GM18907 (cell line): ENCODE measurements at regions not wholly inside any gene's neighbourhood (a gene's known extent, or its start where the extent isn't known, plus 50 kb on each side); places are given as distances from the start of the nearest gene placed in this dataset.
"Not testable (repeated sequence)": the region's sequence is repeated elsewhere in the genome, so short reads cannot be mapped to it uniquely, and the experiment has no call there.

Experiments used
- ATAC-seq: cut with Tn5 transposase; IDR thresholded peaks from one replicate; pipeline ENCODE4 v1.9.1; 2021; ENCODE audit warnings: mild to moderate bottlenecking, moderate library complexity; ENCODE audit not compliant: unreplicated experiment

- no peak for ATAC-seq
Observed at GRCh38 chr4:156335721-156336120, 382.1 kb upstream of the CTSO start.

- no peak for ATAC-seq
Observed at GRCh38 chr4:156330436-156331031, 376.9 kb upstream of the CTSO start.

GRCh38 chr4:156329779-156330178 lies 376.1 kb upstream of the CTSO start:
- ATAC-seq = no peak

- ATAC-seq = no peak
Observed at GRCh38 chr4:156328882-156329281, 375.2 kb upstream of the CTSO start.

DNA sequence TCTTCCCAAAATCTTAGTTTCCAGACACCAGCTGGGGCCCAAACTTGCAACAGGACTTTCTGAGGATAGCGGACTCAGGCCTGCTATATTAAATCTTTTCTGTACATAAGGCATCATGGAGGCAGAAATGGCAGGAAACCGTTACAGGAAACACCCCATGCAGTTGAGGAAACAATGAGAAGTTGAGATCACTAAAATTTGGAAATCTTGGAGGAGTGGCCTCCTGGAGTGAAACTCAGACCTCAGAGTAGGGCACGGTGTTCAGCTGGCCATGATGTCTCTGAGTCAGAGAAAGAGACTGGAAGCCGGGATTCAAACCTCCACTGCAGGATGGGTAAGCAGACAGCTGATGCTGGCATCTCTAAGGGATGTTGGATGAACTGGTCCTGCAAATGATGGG lies 372.6 kb upstream of the CTSO start:
- ATAC-seq = no peak

DNA sequence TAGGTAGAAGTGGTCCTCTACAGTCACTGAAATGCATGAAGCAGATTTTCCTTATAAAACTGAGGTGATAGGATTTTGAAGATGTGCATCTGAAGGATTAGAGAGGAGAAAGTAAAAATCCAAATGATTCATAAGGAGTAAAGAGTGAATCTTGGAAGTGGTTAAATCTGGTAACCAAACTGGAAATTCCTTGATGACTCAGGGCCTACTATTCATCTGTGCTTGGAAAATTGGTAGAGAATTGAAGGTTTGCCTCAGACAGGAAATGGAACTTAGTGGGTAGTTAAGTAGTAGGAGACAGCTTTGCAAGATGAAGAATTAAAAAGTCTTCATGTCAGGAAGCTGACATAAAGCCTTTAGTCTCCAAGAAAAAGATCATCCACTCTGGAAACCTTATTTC lies 368.9 kb upstream of the CTSO start:
- no peak for ATAC-seq

DNA sequence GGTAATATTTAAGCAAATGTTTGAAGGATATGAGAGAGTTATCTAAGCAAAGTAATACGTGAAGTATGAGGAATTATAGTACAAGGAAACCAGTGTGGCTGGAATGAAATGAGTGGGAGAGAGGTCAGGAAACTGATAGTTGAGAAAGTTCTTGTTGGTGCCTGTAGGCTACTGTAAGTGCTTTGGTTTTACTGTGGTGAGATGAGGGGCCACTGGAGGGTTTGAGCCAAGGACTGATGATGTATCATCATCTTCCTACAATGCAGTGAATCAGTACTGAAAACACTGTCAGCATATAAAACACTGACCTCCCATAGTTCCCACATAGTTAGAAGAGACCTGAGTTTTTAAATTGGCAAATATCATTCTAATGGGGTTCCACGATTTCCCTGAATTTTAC lies 367.5 kb upstream of the CTSO start:
- no peak for ATAC-seq

DNA sequence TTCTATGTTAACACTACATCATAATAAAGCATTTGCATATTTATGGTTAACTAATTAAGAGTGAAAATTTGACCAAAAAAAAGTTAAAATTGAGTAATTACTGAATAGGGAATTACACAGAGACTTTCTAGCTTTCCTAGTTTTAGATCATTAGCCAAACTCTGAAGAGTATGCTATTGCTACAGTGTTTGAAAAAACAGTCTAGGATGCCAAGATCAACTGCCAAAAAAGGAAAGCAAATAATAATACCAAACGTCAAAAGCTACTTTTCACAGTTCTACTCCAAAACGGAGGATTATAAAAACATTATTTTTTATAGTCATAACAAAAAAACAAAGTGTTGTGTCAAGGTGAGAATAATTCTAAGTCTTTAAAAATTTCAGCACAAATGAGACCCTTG lies 359.8 kb upstream of the CTSO start:
- ATAC-seq = no peak

DNA sequence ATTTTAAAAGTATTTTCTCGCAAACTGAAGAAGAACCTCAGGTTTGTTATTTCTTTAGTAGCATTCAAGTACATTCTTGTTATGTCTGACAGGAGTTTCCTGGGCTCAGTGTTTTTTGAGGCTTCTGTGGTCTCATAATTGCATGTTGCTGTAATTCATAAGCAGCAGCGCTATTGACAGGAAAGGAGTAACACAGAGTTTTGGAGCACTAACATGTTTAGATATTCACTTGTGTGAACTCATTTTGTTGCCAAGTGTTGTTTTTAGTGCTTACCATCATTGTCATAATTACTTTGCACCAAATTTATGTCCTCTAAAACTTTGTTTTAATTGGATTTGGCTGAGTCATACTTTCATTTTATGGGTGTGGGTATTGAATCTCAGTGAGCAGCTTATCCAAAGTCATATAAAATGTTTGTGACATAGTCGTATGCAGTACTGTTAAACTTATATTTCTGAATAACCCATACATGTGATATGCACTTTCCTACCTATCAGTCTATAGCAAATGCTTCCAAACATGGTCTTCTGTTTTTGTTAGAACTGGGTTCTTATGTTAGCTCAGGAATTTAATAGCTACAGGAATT lies 358.7 kb upstream of the CTSO start:
- ATAC-seq = no peak

DNA sequence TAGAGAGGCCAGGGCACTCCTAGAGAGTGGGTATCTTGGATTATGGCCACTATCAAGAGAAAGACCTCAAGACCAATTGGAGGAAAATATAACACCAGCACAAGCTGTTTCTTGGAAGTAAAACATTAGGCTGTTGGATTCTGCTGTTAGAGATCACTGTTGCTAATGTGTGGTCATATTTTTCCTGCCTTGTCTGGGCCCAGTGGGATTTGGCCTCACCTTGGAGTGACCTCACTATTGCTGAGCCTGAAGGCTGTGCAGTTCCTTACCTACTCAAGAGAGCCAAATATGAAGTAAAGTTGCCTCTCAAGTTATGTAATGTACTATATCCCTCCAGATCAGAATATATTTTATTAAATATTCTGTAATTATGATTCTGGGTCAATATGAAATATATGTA lies 355.4 kb upstream of the CTSO start:
- no peak for ATAC-seq

GRCh38 chr4:156303708-156304107 lies 350.0 kb upstream of the CTSO start:
- no peak for ATAC-seq

- ATAC-seq = no peak
Observed at GRCh38 chr4:156298230-156298629, 344.6 kb upstream of the CTSO start.

GRCh38 chr4:156295676-156296195 lies 342.1 kb upstream of the CTSO start:
- ATAC-seq = no peak

DNA sequence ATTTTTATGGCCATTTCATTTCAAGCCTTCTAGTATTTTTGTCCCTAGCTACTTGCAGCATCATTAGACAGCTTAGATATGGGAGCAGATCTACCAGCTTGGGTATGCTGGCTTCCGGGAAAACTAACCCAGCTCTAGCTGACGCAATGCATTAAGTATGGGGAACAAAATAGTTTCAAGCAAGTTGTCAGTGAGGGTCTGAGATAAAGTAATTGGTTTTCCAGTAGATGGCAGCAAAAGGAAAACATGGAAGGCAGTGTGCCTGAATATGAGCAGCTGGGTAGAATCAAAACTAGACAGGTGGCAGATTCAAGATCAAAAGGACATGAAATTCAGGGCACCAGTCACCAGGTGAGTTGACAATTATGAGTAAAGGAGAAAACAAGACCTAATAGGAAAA lies 340.9 kb upstream of the CTSO start:
- ATAC-seq = no peak

- no peak for ATAC-seq
Observed at GRCh38 chr4:156293657-156294297, 340.1 kb upstream of the CTSO start.

- no peak for ATAC-seq
Observed at GRCh38 chr4:156291317-156291716, 337.7 kb upstream of the CTSO start.

GRCh38 chr4:156290811-156291210 lies 337.1 kb upstream of the CTSO start:
- no peak for ATAC-seq

DNA sequence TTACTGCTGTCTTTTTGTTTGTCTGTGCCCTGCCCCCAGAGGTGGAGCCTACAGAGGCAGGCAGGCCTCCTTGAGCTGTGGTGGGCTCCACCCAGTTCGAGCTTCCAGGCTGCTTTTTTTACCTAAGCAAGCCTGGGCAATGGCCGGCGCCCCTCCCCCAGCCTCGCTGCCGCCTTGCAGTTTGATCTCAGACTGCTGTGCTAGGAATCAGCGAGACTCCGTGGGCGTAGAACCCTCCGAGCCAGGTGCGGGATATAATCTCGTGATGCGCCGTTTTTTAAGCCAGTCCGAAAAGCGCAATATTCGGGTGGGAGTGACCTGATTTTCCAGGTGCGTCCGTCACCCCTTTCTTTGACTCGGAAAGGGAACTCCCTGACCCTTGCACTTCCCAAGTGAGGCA lies 336.4 kb upstream of the CTSO start:
- not testable (repeated sequence) for ATAC-seq

GRCh38 chr4:156280686-156281085 lies 327.0 kb upstream of the CTSO start:
- no peak for ATAC-seq

GRCh38 chr4:156265407-156265806 lies 311.7 kb upstream of the CTSO start:
- ATAC-seq = no peak

- ATAC-seq = no peak
Observed at GRCh38 chr4:156261230-156261629, 307.6 kb upstream of the CTSO start.

DNA sequence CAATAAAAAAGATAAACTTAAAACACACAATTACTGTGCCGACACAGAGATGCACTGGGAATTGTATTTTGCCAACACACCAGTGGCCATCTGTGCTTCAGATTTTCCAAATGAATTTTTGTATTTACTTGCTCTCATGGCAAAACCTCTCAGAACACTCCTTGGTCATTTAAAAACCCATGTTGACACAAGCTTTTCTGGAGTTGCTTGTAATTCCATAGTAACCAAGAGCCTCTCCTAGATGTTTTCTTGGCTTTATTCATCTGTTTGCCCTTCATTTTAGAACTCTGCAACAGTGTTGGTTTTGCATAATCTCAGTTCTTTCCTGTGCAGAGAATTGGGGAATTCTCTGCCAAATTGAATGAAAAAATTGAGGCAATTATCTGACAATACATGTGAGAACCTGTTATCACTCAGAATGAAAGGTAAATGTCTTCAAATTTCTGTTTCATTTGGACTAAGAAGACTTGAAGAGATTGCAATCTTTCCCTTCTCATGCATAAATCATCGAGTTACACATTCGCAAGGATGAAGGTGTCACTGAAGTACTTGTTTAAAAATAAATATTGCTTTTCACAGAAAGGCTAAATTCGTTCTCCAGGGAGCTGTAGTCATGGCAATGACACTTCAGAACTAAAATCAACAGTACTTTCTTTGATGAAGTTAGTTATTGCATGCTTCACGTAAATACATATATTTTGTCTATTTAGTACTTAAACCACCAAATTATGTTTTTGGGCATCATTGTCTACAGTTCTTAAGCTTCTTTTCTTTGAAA lies 301.8 kb upstream of the CTSO start:
- ATAC-seq = no peak
